Keratinocyte (primary cell): ENCODE measurements at regions not wholly inside any gene's neighbourhood (a gene's known extent, or its start where the extent isn't known, plus 50 kb on each side); places are given as distances from the start of the nearest gene placed in this dataset.
"Not testable (repeated sequence)": the region's sequence is repeated elsewhere in the genome, so short reads cannot be mapped to it uniquely, and the experiment has no call there.

Experiments used
- DNase-seq: peaks from one replicate; pipeline ENCODE4 v3.0.0-alpha.2; 2011; ENCODE audit warnings: low read depth, missing footprints, low spot score
- FAIRE-seq: peaks from 2 replicates; lab custom pipeline; 2011; peaks lifted over from hg19 to GRCh38; lab: Jason Lieb, UNC
- H2AFZ ChIP-seq: 2 replicates; pipeline ENCODE4 v1.6.0; 2012; ENCODE audit warnings: low read length, control low read depth, inconsistent platforms; ENCODE audit not compliant: control insufficient read depth
- H3K27ac ChIP-seq: 2 replicates; pipeline ENCODE4 v1.5.1; 2011; ENCODE audit warnings: low read length; ENCODE audit not compliant: control insufficient read depth, insufficient read depth
- H3K27me3 ChIP-seq: 3 replicates; pipeline ENCODE4 v1.6.0; 2011; ENCODE audit warnings: low read length; ENCODE audit not compliant: control insufficient read depth, insufficient read depth; ENCODE audit errors: extremely low read depth
- H3K36me3 ChIP-seq, 2 experiments: 2 replicates in 1 of 2; 3 replicates in 1 of 2; pipeline ENCODE4 v1.5.1; 2011; ENCODE audit warnings: low read length in 2 of 2, mild to moderate bottlenecking in 1 of 2; ENCODE audit not compliant: control insufficient read depth in 2 of 2, insufficient read depth in 2 of 2; ENCODE audit errors: extremely low read depth in 1 of 2
- H3K4me1 ChIP-seq: 3 replicates; pipeline ENCODE4 v1.5.1; 2011; ENCODE audit warnings: low read length; ENCODE audit not compliant: control insufficient read depth, insufficient read depth; ENCODE audit errors: extremely low read depth
- H3K4me2 ChIP-seq: 3 replicates; pipeline ENCODE4 v1.6.0; 2011; ENCODE audit warnings: low read depth, low read length; ENCODE audit not compliant: control insufficient read depth, insufficient read depth; ENCODE audit errors: extremely low read depth
- H3K4me3 ChIP-seq, 3 experiments: fragments of 200-600 bp in 1 of 3; sonication (generic) in 1 of 3; 2 replicates in 2 of 3; 3 replicates in 1 of 3; pipeline ENCODE4 v1.5.1; 2011 to 2016; ENCODE audit warnings: low read length in 3 of 3, mild to moderate bottlenecking in 3 of 3, control low read depth in 2 of 3, inconsistent platforms in 1 of 3, low read depth in 1 of 3, mixed read lengths in 1 of 3, mixed run types in 1 of 3, moderate library complexity in 1 of 3; ENCODE audit not compliant: control insufficient read depth in 2 of 3, insufficient read depth in 2 of 3; ENCODE audit errors: extremely low read depth in 1 of 3
- H3K79me2 ChIP-seq: 2 replicates; pipeline ENCODE4 v1.6.0; 2012; ENCODE audit warnings: low read length; ENCODE audit not compliant: control insufficient read depth, insufficient read depth
- H3K9ac ChIP-seq: 3 replicates; pipeline ENCODE4 v1.6.0; 2011; ENCODE audit warnings: low read length; ENCODE audit not compliant: control insufficient read depth, insufficient read depth; ENCODE audit errors: extremely low read depth
- H3K9me1 ChIP-seq: 3 replicates; pipeline ENCODE4 v1.6.0; 2011; ENCODE audit warnings: low read length; ENCODE audit not compliant: control insufficient read depth, insufficient read depth; ENCODE audit errors: extremely low read depth
- H3K9me3 ChIP-seq: 2 replicates; pipeline ENCODE4 v1.5.1; 2012; ENCODE audit warnings: low read depth, low read length; ENCODE audit not compliant: control insufficient read depth
- H4K20me1 ChIP-seq: 3 replicates; pipeline ENCODE4 v1.6.0; 2011; ENCODE audit warnings: low read length; ENCODE audit not compliant: control insufficient read depth, insufficient read depth; ENCODE audit errors: extremely low read depth
- CTCF ChIP-seq, 3 experiments: IDR thresholded peaks in 1 of 3; conservative IDR thresholded peaks in 1 of 3; optimal IDR thresholded peaks in 1 of 3; 2 replicates in 2 of 3; 3 replicates in 1 of 3; pipeline versions ENCODE3 to v1.5.1; 2011; ENCODE audit warnings: low read length in 3 of 3, mild to moderate bottlenecking in 3 of 3, moderate library complexity in 2 of 3, control low read depth in 1 of 3, inconsistent platforms in 1 of 3; ENCODE audit not compliant: insufficient read depth in 2 of 3; ENCODE audit errors: extremely low read depth in 1 of 3
- EZH2 ChIP-seq: IDR thresholded peaks from one replicate; pipeline ENCODE4 v1.6.1; 2012; ENCODE audit warnings: inconsistent platforms, mild to moderate bottlenecking, low read length, moderate library complexity
- dilution Hi-C: fragments of 300-500 bp; cut with MboI; formaldehyde crosslinking; loops from one replicate; pipeline ENCODE4 v1.7.0; 2020; ENCODE audit warnings: low sequenced_read_pairs; ENCODE audit not compliant: extremely low pct_ligation_motif_present

- H3K79me2 ChIP-seq, result no peaks in the 10 kb centered on the region
- DNase-seq (no peak), FAIRE-seq (no peak)
- H3K36me3 ChIP-seq, result no peaks in the 10 kb centered on the region
- no peak overlapping the region for H3K27ac ChIP-seq
- H3K4me1 ChIP-seq, result no peaks in the 10 kb centered on the region
- dilution Hi-C loops, result no loop called here
- no peaks in the 10 kb centered on the region for H3K27me3 ChIP-seq
- H3K4me2 ChIP-seq, result no peak overlapping the region
- TF ChIP-seq EZH2 (no peak), CTCF (optimal IDR thresholded peaks at IDR 0.05 in 1 of 3, IDR thresholded peaks at IDR 0.05 in 1 of 3, conservative IDR thresholded peaks at IDR 0.05 in 1 of 3; ENCODE audit: extremely low read depth in 1 of 3, insufficient read depth in 2 of 3, low read length in 3 of 3) (no peak)
- no peak overlapping the region for H3K9ac ChIP-seq
- no peak overlapping the region for H3K4me3 ChIP-seq
- no peaks in the 10 kb centered on the region for H3K9me1 ChIP-seq
- no peaks in the 10 kb centered on the region for H3K9me3 ChIP-seq
- no peaks in the 10 kb centered on the region for H4K20me1 ChIP-seq
- no peak overlapping the region for H2AFZ ChIP-seq
Measured at GRCh38 chr12:71385155-71385554, 54.4 kb upstream of the LGR5 start.

- H3K36me3 ChIP-seq, H3K79me2 ChIP-seq, H3K4me1 ChIP-seq, H3K9me3 ChIP-seq, H3K4me3 ChIP-seq, H2AFZ ChIP-seq, H4K20me1 ChIP-seq, DNase-seq, H3K27me3 ChIP-seq, H3K9me1 ChIP-seq, dilution Hi-C loops, H3K9ac ChIP-seq, H3K4me2 ChIP-seq, H3K27ac ChIP-seq, FAIRE-seq: not testable (repeated sequence)
Measured at GRCh38 chr12:71376711-71377355, 62.8 kb upstream of the LGR5 start.

GRCh38 chr12:71371122-71371521 lies 68.5 kb upstream of the LGR5 start:
- H3K4me1 ChIP-seq, result no peaks in the 10 kb centered on the region
- no peaks in the 10 kb centered on the region for H3K9me3 ChIP-seq
- H3K27me3 ChIP-seq, result no peaks in the 10 kb centered on the region
- dilution Hi-C loops, result no loop called here
- H3K4me2 ChIP-seq, result no peak overlapping the region
- TF ChIP-seq EZH2, result no peak
- no peak for TF ChIP-seq CTCF (optimal IDR thresholded peaks at IDR 0.05 in 1 of 3, IDR thresholded peaks at IDR 0.05 in 1 of 3, conservative IDR thresholded peaks at IDR 0.05 in 1 of 3; ENCODE audit: extremely low read depth in 1 of 3, insufficient read depth in 2 of 3, low read length in 3 of 3)
- no peaks in the 10 kb centered on the region for H4K20me1 ChIP-seq
- H2AFZ ChIP-seq, result no peak overlapping the region
- FAIRE-seq (no peak), DNase-seq (no peak)
- no peak overlapping the region for H3K27ac ChIP-seq
- no peaks in the 10 kb centered on the region for H3K36me3 ChIP-seq
- no peak overlapping the region for H3K9ac ChIP-seq
- H3K79me2 ChIP-seq, result no peaks in the 10 kb centered on the region
- no peak overlapping the region for H3K4me3 ChIP-seq
- no peaks in the 10 kb centered on the region for H3K9me1 ChIP-seq
